GM18909 (cell line): ENCODE measurements at regions not wholly inside any gene's neighbourhood (a gene's known extent, or its start where the extent isn't known, plus 50 kb on each side); places are given as distances from the start of the nearest gene placed in this dataset.

ENCODE experiments used
- ATAC-seq: cut with Tn5 transposase; IDR thresholded peaks from one replicate; pipeline ENCODE4 v1.9.1; 2021; ENCODE audit warnings: mild to moderate bottlenecking; ENCODE audit not compliant: unreplicated experiment, poor library complexity

DNA sequence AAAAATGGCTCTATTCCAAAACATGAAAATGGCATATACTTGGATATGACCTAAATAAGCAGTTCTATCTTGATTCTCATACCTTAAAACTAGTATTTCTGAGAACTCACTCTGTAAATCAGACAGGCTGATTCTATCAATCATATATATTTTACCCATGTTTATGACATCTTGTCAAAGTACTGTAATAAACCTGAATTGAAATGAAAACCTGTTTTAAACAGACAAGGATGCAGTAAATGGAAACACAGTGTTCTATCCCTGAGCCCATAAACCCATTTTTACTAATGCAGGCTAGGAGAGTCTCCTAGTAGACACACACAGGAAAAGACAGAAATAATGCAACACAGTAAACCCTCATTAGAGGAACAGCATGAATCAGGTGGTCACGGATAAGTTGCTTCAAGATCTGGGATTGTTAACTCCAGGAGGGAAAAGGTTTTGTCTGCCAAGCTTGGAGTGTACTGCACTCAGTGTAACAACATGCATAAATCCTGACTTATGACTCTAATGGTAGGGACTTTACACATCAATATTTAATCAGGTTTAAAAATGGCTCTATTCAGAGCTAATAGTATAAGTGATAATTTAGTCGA is 93.6 kb upstream of the CPNE8 start:
- no peak for ATAC-seq

DNA sequence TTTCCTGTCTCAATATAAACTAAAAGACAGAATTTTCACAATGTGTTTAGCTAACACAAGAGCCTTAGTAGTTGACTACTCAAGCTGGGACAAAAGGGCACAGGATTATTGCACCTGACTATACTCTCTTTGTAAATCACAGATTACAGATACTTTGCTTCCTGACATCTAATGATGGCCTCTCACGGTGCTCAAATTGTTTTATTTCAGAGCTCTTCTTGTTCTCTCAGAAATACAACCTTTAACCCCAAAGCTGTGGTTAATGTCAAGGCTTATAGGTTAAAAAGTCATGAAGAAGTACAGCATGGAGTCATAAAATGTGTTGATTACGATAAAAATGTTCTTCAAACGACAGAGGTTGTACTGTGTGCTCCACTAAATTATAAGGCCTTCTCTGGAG is 89.9 kb upstream of the CPNE8 start:
- no peak for ATAC-seq

DNA sequence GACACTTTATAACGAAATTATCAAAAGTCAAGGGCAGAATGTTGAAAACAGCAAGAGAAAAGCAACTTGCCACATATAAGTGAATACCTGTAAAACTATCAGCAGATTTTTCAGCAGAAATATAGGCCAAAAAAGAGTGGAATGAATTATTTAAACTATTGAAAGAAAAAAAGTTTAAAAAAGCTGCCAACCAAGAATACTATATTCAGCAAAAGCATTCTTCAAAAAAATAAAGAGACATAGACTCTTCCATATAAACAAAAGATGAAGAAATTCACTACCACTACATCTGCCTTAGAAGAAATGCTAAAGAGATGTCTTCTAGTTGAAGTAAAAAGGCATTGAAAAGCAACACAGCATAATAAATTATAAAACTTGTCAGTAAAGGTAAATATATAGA is 80.6 kb upstream of the CPNE8 start:
- ATAC-seq, result no peak

DNA sequence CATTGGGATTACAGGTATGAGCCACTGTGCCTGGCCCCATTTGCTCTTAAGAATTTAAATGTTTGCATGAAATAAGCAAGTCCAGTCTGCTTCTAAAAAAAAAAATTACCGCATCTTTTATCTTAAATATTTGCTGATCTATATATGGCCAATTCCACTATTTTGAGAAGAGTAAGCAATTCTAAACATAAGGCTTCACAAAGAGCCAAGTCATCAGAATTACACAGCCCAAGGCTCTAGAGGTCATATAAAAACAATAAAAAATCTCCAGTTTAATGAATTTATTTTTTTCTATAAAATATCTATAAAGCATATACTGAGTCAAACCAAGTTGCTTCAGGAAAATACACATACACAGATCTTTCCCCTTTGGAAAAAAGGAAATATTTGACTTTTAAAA is 79.0 kb upstream of the CPNE8 start:
- no peak for ATAC-seq

DNA sequence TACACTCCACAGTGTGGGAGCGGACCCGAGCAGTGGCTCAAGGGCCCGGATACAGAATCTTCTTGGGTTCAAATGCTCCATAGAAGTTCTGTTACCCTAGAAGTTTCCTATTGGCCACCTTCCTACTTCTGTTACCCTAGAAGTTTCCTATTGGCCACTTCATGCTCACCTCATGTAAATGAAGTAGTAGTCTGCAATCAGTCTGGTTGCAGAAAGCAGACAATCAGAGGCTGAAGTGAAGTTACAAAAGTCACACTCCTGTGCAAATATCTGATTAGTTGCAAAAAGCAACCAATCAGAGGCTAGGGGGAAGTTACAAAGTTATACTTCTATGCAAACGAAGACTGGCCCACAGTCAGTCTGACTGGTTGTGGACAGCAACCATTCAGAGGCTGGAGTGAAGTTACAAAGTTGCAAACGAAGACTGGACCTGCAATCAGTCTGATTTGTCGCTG is 77.8 kb upstream of the CPNE8 start:
- ATAC-seq, result no peak

DNA sequence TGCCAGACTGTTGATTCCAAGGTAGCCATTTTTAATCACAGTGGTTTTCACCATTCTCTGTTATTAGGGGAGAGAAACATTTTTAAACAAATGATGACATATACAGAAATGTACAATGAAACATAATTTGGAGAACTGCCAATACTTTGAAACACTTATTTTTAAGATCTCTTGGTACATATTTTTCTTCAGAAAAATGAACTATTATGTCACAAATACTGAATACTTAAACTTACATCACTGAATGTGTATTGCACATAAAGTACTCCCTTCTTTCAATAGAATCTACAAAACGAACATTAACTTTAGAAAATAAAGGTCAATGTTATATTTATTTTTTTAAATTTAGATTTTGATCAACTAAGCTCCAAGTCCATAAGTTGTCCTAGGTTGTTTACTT is 71.7 kb upstream of the CPNE8 start:
- ATAC-seq, result no peak

- no peak for ATAC-seq
Observed at GRCh38 chr12:38969706-38970105, 64.3 kb upstream of the CPNE8 start.

DNA sequence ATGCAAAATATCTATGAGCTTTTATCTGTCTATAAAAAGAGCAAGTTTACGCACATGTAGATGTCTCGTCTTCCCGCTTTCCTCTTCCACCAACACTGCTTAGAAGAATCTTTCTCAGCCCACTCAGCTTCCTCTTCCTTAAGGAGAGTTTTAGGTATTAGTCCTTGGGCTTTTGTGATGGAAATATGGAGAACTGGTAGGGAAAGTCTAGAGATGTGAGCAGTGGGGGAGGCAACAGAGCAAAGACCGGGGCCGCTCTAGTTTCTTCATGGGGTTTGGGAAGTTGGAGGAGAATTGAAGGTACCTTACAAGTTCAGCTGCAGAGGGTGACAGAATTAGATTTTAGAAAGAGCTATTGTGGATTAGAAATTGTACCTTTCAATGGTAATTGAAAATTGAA is 56.3 kb upstream of the CPNE8 start:
- no peak for ATAC-seq

GRCh38 chr12:38961012-38961411 is 55.6 kb upstream of the CPNE8 start:
- ATAC-seq, result no peak

- ATAC-seq, result no peak
Observed at GRCh38 chr12:38956337-38956736, 50.9 kb upstream of the CPNE8 start.
